AG09309 (cell line): ENCODE measurements at regions not wholly inside any gene's neighbourhood (a gene's known extent, or its start where the extent isn't known, plus 50 kb on each side); places are given as distances from the start of the nearest gene placed in this dataset.

Experiments used
- DNase-seq: peaks from one replicate; pipeline ENCODE4 v3.0.0-alpha.2; 2010; ENCODE audit warnings: low read depth
- H3K4me3 ChIP-seq: 2 replicates; pipeline ENCODE4 v1.5.1; 2011; ENCODE audit warnings: mild to moderate bottlenecking, low read depth, low read length, moderate library complexity; ENCODE audit not compliant: control insufficient read depth
- TF ChIP-seq, protein P1 (sequence below): IDR thresholded peaks from 2 replicates; pipeline ENCODE4 v1.5.1; 2011; ENCODE audit warnings: mild to moderate bottlenecking, low read depth, low read length, inconsistent platforms; ENCODE audit not compliant: insufficient read depth, control insufficient read depth; ENCODE audit errors: missing control alignments

GRCh38 chr7:148950806-148951205, 66.7 kb upstream of the EZH2 start:
- no peak for DNase-seq
- no peak overlapping the region for H3K4me3 ChIP-seq
- TF ChIP-seq, protein P1, sequence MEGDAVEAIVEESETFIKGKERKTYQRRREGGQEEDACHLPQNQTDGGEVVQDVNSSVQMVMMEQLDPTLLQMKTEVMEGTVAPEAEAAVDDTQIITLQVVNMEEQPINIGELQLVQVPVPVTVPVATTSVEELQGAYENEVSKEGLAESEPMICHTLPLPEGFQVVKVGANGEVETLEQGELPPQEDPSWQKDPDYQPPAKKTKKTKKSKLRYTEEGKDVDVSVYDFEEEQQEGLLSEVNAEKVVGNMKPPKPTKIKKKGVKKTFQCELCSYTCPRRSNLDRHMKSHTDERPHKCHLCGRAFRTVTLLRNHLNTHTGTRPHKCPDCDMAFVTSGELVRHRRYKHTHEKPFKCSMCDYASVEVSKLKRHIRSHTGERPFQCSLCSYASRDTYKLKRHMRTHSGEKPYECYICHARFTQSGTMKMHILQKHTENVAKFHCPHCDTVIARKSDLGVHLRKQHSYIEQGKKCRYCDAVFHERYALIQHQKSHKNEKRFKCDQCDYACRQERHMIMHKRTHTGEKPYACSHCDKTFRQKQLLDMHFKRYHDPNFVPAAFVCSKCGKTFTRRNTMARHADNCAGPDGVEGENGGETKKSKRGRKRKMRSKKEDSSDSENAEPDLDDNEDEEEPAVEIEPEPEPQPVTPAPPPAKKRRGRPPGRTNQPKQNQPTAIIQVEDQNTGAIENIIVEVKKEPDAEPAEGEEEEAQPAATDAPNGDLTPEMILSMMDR, result no peak

DNA sequence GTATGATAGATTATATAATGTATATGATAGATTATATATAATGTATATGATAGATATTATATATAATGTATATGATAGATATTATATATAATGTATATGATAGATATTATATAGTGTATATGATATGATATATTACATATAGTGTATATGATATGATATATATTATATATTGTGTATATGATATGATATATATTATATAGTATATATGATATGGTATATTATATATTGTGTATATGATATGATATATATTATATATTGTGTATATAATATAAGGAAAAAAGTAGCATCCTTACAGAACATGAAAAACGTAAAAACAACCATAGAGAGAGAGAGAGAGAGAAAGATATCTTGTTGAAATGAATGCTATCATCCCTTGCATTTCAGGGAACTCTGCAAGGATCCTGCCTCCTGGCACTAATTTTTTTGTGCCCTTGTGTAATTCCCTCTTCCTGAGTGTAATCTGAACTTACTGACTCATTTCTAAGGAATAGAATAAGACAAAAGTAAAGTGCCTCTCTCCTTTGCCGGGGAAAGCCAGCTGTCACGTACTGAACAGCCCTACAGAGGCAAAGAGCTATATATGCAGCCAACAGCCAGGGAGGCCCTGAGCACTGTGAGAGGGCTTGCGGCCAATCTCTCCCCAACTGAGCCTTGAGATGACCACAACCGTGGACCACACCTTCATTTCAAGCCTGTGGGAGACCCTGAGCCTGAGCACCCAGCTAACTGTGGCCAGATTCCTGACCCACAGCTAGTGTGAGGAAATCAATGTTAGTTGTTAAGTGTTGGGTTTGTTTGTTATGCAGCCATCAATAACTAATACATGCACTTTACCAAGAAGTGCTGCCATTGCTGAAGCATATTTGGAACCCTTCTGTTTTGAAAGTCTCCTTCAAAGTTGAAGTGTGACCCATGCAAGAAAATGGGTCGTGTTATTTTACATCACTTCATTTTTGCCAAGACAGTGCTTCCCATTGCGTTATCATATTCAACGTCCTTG, 61.1 kb upstream of the EZH2 start:
- DNase-seq, result peak; percentile 61
- no peak overlapping the region for H3K4me3 ChIP-seq
- TF ChIP-seq, protein P1, result no peak

GRCh38 chr7:148941598-148942275, 57.6 kb upstream of the EZH2 start:
- no peak for DNase-seq
- peak overlapping the region; percentile 35 for H3K4me3 ChIP-seq
- TF ChIP-seq, protein P1, result peak; percentile 48

GRCh38 chr7:148940702-148941597, 56.9 kb upstream of the EZH2 start:
- DNase-seq, result peak; percentile 72
- H3K4me3 ChIP-seq, result peak overlapping the region; percentile 52
- TF ChIP-seq, protein P1, result no peak

- no peak overlapping the region for H3K4me3 ChIP-seq
- DNase-seq, result no peak
- TF ChIP-seq, protein P1, result no peak
These were observed 55.2 kb upstream of the EZH2 start for GRCh38 chr7:148939128-148939755.

- no peak overlapping the region for H3K4me3 ChIP-seq
- TF ChIP-seq, protein P1, result no peak
These were observed 51.4 kb upstream of the EZH2 start for GRCh38 chr7:148935451-148935850.

More at GRCh38 chr7:148935451-148935850, 51.4 kb upstream of the EZH2 start:
- DNase-seq, result no peak
